NT2/D1 (cell line): ENCODE measurements at regions not wholly inside any gene's neighbourhood (a gene's known extent, or its start where the extent isn't known, plus 50 kb on each side); places are given as distances from the start of the nearest gene placed in this dataset.

Experiments used
- SUZ12 ChIP-seq: IDR thresholded peaks from 2 replicates; pipeline ENCODE4 v1.6.1; 2011; ENCODE audit not compliant: insufficient read length, insufficient read depth; ENCODE audit errors: extremely low read depth
- YY1 ChIP-seq: IDR thresholded peaks from 2 replicates; pipeline ENCODE4 v1.6.1; 2011; ENCODE audit not compliant: insufficient read length, insufficient read depth
- ZNF274 ChIP-seq: IDR thresholded peaks from 2 replicates; pipeline ENCODE4 v1.6.1; 2011; ENCODE audit warnings: mild to moderate bottlenecking, low read depth, low read length

- no peak for TF ChIP-seq YY1
- TF ChIP-seq SUZ12 = no peak
- no peak for TF ChIP-seq ZNF274
These were observed 1312.7 kb downstream of the SLITRK1 start for GRCh38 chr13:82569581-82569980.
